PC-9 (cell line): ENCODE measurements at regions not wholly inside any gene's neighbourhood (a gene's known extent, or its start where the extent isn't known, plus 50 kb on each side); places are given as distances from the start of the nearest gene placed in this dataset.

ENCODE experiments used
- BruUV-seq: library from RNA; stranded (reverse); fragments of 400-500 nt; replicated peaks from 2 replicates; lab custom pipeline; 2021; lab: Mats Ljungman, UMichigan
- CTCF ChIA-PET: fragments of 300-600 bp; sonication (Branson Sonifier 250); formaldehyde crosslinking; loops from one replicate; lab custom pipeline; 2022; ENCODE audit warnings: antibody characterized with exemption; lab: Charles Lee
- POLR2A ChIA-PET: fragments of 300-600 bp; sonication (Branson Sonifier 250); formaldehyde crosslinking; loops from one replicate; lab custom pipeline; 2022; ENCODE audit warnings: antibody characterized with exemption; ENCODE audit not compliant: unreplicated experiment; lab: Charles Lee
- DNase-seq, 2 experiments: peaks; one replicate each; pipeline versions ENCODE4 v3.0.0 to v3.0.0-alpha.2; 2015 to 2022; ENCODE audit warnings: mixed read lengths in 1 of 2
- H2AFZ ChIP-seq: fragments of 200-600 bp; sonication (generic); 2 replicates; pipeline ENCODE4 v1.8.1; 2017; ENCODE audit warnings: antibody characterized with exemption
- H3F3A ChIP-seq: fragments of 200-600 bp; sonication (generic); 2 replicates; pipeline ENCODE4 v1.8.1; 2017; ENCODE audit warnings: antibody characterized with exemption, mild to moderate bottlenecking, low read depth; ENCODE audit not compliant: insufficient read depth
- H3K27ac ChIP-seq: fragments of 200-600 bp; sonication (generic); 2 replicates; pipeline ENCODE4 v1.6.1; 2016; ENCODE audit warnings: mixed run types
- H3K27me3 ChIP-seq: fragments of 200-600 bp; sonication (generic); 2 replicates; pipeline ENCODE4 v1.6.1; 2016; ENCODE audit warnings: low read depth, mixed run types; ENCODE audit not compliant: insufficient read depth
- H3K36me3 ChIP-seq: fragments of 200-600 bp; sonication (generic); 2 replicates; pipeline ENCODE4 v1.6.1; 2016; ENCODE audit warnings: low read depth, mixed run types
- H3K4me1 ChIP-seq: fragments of 200-600 bp; sonication (generic); replicated peaks from 2 replicates; pipeline ENCODE4 v1.6.1; 2016; ENCODE audit warnings: mixed run types; ENCODE audit not compliant: insufficient read depth
- H3K4me2 ChIP-seq: fragments of 200-600 bp; sonication (generic); 2 replicates; pipeline ENCODE4 v1.6.1; 2017; ENCODE audit warnings: mixed run types
- H3K4me3 ChIP-seq: fragments of 200-600 bp; sonication (generic); 2 replicates; pipeline ENCODE4 v1.6.1; 2016; ENCODE audit warnings: mixed run types
- H3K79me2 ChIP-seq: fragments of 200-600 bp; sonication (generic); 2 replicates; pipeline ENCODE4 v1.6.1; 2017; ENCODE audit warnings: low read depth, mixed run types
- H3K9me2 ChIP-seq: fragments of 200-600 bp; sonication (generic); 2 replicates; pipeline ENCODE4 v1.8.1; 2017; ENCODE audit warnings: mild to moderate bottlenecking; ENCODE audit not compliant: insufficient read depth
- H3K9me3 ChIP-seq: fragments of 200-600 bp; sonication (generic); 2 replicates; pipeline ENCODE4 v1.8.1; 2016; ENCODE audit warnings: low read depth; ENCODE audit not compliant: insufficient read depth
- H4K20me1 ChIP-seq: fragments of 200-600 bp; sonication (generic); 2 replicates; pipeline ENCODE4 v1.8.1; 2017; ENCODE audit not compliant: insufficient read depth
- CTCF ChIP-seq: fragments of 200-600 bp; sonication (generic); conservative IDR thresholded peaks from 2 replicates; pipeline ENCODE4 v1.6.1; 2017; ENCODE audit warnings: mixed run types, antibody characterized with exemption, mild to moderate bottlenecking, moderate library complexity
- EZH2 ChIP-seq: fragments of 200-600 bp; sonication (generic); IDR thresholded peaks from 2 replicates; pipeline ENCODE4 v1.8.0; 2017; ENCODE audit warnings: antibody characterized with exemption, low read depth
- intact Hi-C: fragments of 100-400 bp; cut with micrococcal nuclease; formaldehyde crosslinking; loops from one replicate; pipeline ENCODE4 v1.10.0; 2022; ENCODE audit not compliant: unreplicated experiment

- no TSS peak for BruUV-seq
- H4K20me1 ChIP-seq, result no peaks in the 10 kb centered on the region
Measured at GRCh38 chr5:74360535-74361210, 279.9 kb downstream of the ENC1 start.

GRCh38 chr5:74357827-74358226 lies 282.7 kb downstream of the ENC1 start:
- no peaks in the 10 kb centered on the region for H3K9me3 ChIP-seq
- POLR2A ChIA-PET, result no interaction called here
- TF ChIP-seq CTCF (no peak), EZH2 (no peak)

More at GRCh38 chr5:74360535-74361210, 279.9 kb downstream of the ENC1 start:
- Histone ChIP-seq H2AFZ (no peak overlapping the region), H3K4me1 (no peaks in the 10 kb centered on the region), H3K4me3 (no peak overlapping the region), H3K27me3 (no peaks in the 10 kb centered on the region), H3K4me2 (no peak overlapping the region), H3K27ac (no peak overlapping the region), H3K9me2 (no peaks in the 10 kb centered on the region), H3K36me3 (no peaks in the 10 kb centered on the region), H3K79me2 (no peaks in the 10 kb centered on the region), H3K9me3 (no peaks in the 10 kb centered on the region), H3F3A (no peaks in the 10 kb centered on the region)
- no peak for TF ChIP-seq CTCF
- TF ChIP-seq EZH2, result no peak
- DNase-seq, result no peak
- CTCF ChIA-PET, result no interaction called here
- intact Hi-C loops, result no loop called here
- POLR2A ChIA-PET, result no interaction called here

GRCh38 chr5:74356009-74356695 lies 284.4 kb downstream of the ENC1 start:
- Histone ChIP-seq H3K4me3 (no peak overlapping the region), H3K36me3 (no peaks in the 10 kb centered on the region), H3K27me3 (no peaks in the 10 kb centered on the region), H3K4me1 (0 out of 2 replicates have a peak, but pooled peaks cover 3% of the 10 kb centered on the region), H3K4me2 (no peak overlapping the region), H3F3A (no peaks in the 10 kb centered on the region), H4K20me1 (no peaks in the 10 kb centered on the region), H3K9me2 (no peaks in the 10 kb centered on the region), H3K79me2 (no peaks in the 10 kb centered on the region), H3K9me3 (no peaks in the 10 kb centered on the region), H2AFZ (no peak overlapping the region), H3K27ac (no peak overlapping the region)
- DNase-seq, result no peak
- ChIA-PET CTCF (no interaction called here), POLR2A (no interaction called here)
- intact Hi-C loops, result no loop called here
- TF ChIP-seq CTCF (no peak), EZH2 (no peak)
- BruUV-seq, result no TSS peak

More at GRCh38 chr5:74357827-74358226, 282.7 kb downstream of the ENC1 start:
- Histone ChIP-seq H3K79me2 (no peaks in the 10 kb centered on the region), H3K4me3 (no peak overlapping the region), H3F3A (no peaks in the 10 kb centered on the region), H2AFZ (no peak overlapping the region), H3K9me2 (no peaks in the 10 kb centered on the region), H3K27ac (no peak overlapping the region), H3K36me3 (no peaks in the 10 kb centered on the region), H3K4me1 (0 out of 2 replicates have a peak, but pooled peaks cover 3% of the 10 kb centered on the region), H4K20me1 (no peaks in the 10 kb centered on the region), H3K27me3 (no peaks in the 10 kb centered on the region), H3K4me2 (no peak overlapping the region)
- intact Hi-C loops, result no loop called here
- CTCF ChIA-PET, result no interaction called here
- no TSS peak for BruUV-seq
- no peak for DNase-seq
